Stimulated activated naive B cell treated with anti-CD40 and anti-IgM and Interleukin-4, amounts not matched to agents 10 μg/mL and 1 μg/mL and 100 μg/mL, for 72 hours (primary cell): ENCODE measurements at regions not wholly inside any gene's neighbourhood (a gene's known extent, or its start where the extent isn't known, plus 50 kb on each side); places are given as distances from the start of the nearest gene placed in this dataset.
"Not testable (repeated sequence)": the region's sequence is repeated elsewhere in the genome, so short reads cannot be mapped to it uniquely, and the experiment has no call there.

ENCODE experiments used
- ATAC-seq, 2 donors: fragments of 150-1000 bp; cut with Tn5 transposase; replicated peaks; 2 replicates each; pipeline ENCODE4 v1.10.0; 2021; ENCODE audit warnings: moderate library complexity in 1 of 2
- DNase-seq: peaks from one replicate; pipeline ENCODE4 v3.0.0; 2021
- H3K27ac Mint-ChIP-seq: one replicate; pipeline ENCODE4 v1.8.0; 2022; ENCODE audit warnings: mild to moderate bottlenecking, mixed read lengths
- H3K27me3 Mint-ChIP-seq, 2 donors: one replicate each; pipeline ENCODE4 v1.8.0; 2022; ENCODE audit warnings: mixed read lengths in 2 of 2
- H3K36me3 Mint-ChIP-seq, 2 donors: one replicate each; pipeline ENCODE4 v1.8.0; 2022; ENCODE audit warnings: mixed read lengths in 2 of 2, mild to moderate bottlenecking in 1 of 2
- H3K4me1 Mint-ChIP-seq, 2 donors: one replicate each; pipeline ENCODE4 v1.8.0; 2022; ENCODE audit warnings: mixed read lengths in 2 of 2, mild to moderate bottlenecking in 1 of 2
- H3K4me3 Mint-ChIP-seq, 2 donors: one replicate each; pipeline ENCODE4 v1.8.0; 2022; ENCODE audit warnings: mild to moderate bottlenecking in 2 of 2, mixed read lengths in 2 of 2, moderate library complexity in 1 of 2
- H3K9me3 Mint-ChIP-seq, 2 donors: one replicate each; pipeline ENCODE4 v1.8.0; 2022; ENCODE audit warnings: mixed read lengths in 2 of 2, mild to moderate bottlenecking in 1 of 2

GRCh38 chr6:81071121-81071520, 681.4 kb downstream of the TENT5A start:
- Mint-ChIP-seq H3K9me3 (peaks cover 0 to 2% of the 10 kb centered on the region in 2 donors), H3K27ac (no peak overlapping the region), H3K36me3 (no peaks in the 10 kb centered on the region), H3K4me1 (no peaks in the 10 kb centered on the region), H3K4me3 (no peak overlapping the region), H3K27me3 (no peaks in the 10 kb centered on the region)
- no peak for ATAC-seq
- DNase-seq, result no peak

GRCh38 chr6:81067057-81067456, 685.4 kb downstream of the TENT5A start:
- Mint-ChIP-seq H3K27ac (no peak overlapping the region), H3K9me3 (peaks cover 0 to 2% of the 10 kb centered on the region in 2 donors), H3K27me3 (no peaks in the 10 kb centered on the region), H3K36me3 (no peaks in the 10 kb centered on the region), H3K4me3 (no peak overlapping the region), H3K4me1 (no peaks in the 10 kb centered on the region)
- ATAC-seq (no peak), DNase-seq (no peak)

GRCh38 chr6:81063891-81064290, 688.6 kb downstream of the TENT5A start:
- Mint-ChIP-seq H3K4me3 (no peak overlapping the region), H3K9me3 (peaks cover 2 to 3% of the 10 kb centered on the region in 2 donors)
- no peak for DNase-seq

GRCh38 chr6:81054036-81054435, 698.4 kb downstream of the TENT5A start:
- Mint-ChIP-seq H3K36me3 (no peaks in the 10 kb centered on the region), H3K9me3 (peaks cover 0 to 3% of the 10 kb centered on the region in 2 donors), H3K27ac (no peak overlapping the region), H3K27me3 (no peaks in the 10 kb centered on the region), H3K4me1 (no peaks in the 10 kb centered on the region), H3K4me3 (no peak overlapping the region)
- ATAC-seq (no peak), DNase-seq (no peak)

More at GRCh38 chr6:81063891-81064290, 688.6 kb downstream of the TENT5A start:
- no peaks in the 10 kb centered on the region for H3K4me1 Mint-ChIP-seq
- no peak overlapping the region for H3K27ac Mint-ChIP-seq
- no peaks in the 10 kb centered on the region for H3K27me3 Mint-ChIP-seq
- H3K36me3 Mint-ChIP-seq, result no peaks in the 10 kb centered on the region
- no peak for ATAC-seq

- no peaks in the 10 kb centered on the region for H3K4me1 Mint-ChIP-seq
- H3K9me3 Mint-ChIP-seq, result peaks cover 2 to 4% of the 10 kb centered on the region in 2 donors
- H3K27ac Mint-ChIP-seq, result no peak overlapping the region
- H3K36me3 Mint-ChIP-seq, result no peaks in the 10 kb centered on the region
- no peak for ATAC-seq
- no peaks in the 10 kb centered on the region for H3K27me3 Mint-ChIP-seq
- DNase-seq, result no peak
- no peak overlapping the region for H3K4me3 Mint-ChIP-seq
These were observed 700.5 kb downstream of the TENT5A start for GRCh38 chr6:81051952-81052351.

GRCh38 chr6:81049425-81050042, 702.9 kb downstream of the TENT5A start:
- H3K27ac Mint-ChIP-seq, result no peak overlapping the region
- H3K4me1 Mint-ChIP-seq, result no peaks in the 10 kb centered on the region
- H3K9me3 Mint-ChIP-seq, result peaks cover 2 to 3% of the 10 kb centered on the region in 2 donors
- no peak overlapping the region for H3K4me3 Mint-ChIP-seq
- no peaks in the 10 kb centered on the region for H3K36me3 Mint-ChIP-seq
- H3K27me3 Mint-ChIP-seq, result no peaks in the 10 kb centered on the region
- no peak for DNase-seq
- no peak for ATAC-seq

GRCh38 chr6:81031416-81031815, 721.1 kb downstream of the TENT5A start:
- H3K36me3 Mint-ChIP-seq, result no peaks in the 10 kb centered on the region
- ATAC-seq (no peak), DNase-seq (no peak)
- H3K9me3 Mint-ChIP-seq, result peaks cover 0 to 4% of the 10 kb centered on the region in 2 donors
- H3K27ac Mint-ChIP-seq, result no peak overlapping the region
- H3K4me3 Mint-ChIP-seq, result no peak overlapping the region
- no peaks in the 10 kb centered on the region for H3K4me1 Mint-ChIP-seq
- H3K27me3 Mint-ChIP-seq, result no peaks in the 10 kb centered on the region

- no peaks in the 10 kb centered on the region for H3K4me1 Mint-ChIP-seq
- H3K27ac Mint-ChIP-seq, result no peak overlapping the region
- ATAC-seq (no peak), DNase-seq (no peak)
- peaks cover 4 to 10% of the 10 kb centered on the region in 2 donors for H3K9me3 Mint-ChIP-seq
- H3K4me3 Mint-ChIP-seq, result no peak overlapping the region
- H3K36me3 Mint-ChIP-seq, result no peaks in the 10 kb centered on the region
- H3K27me3 Mint-ChIP-seq, result no peaks in the 10 kb centered on the region
These were observed 726.4 kb downstream of the TENT5A start for GRCh38 chr6:81026041-81026553.

- no peaks in the 10 kb centered on the region for H3K36me3 Mint-ChIP-seq
- no peaks in the 10 kb centered on the region for H3K27me3 Mint-ChIP-seq
- no peak for DNase-seq
- no peaks in the 10 kb centered on the region for H3K4me1 Mint-ChIP-seq
- H3K9me3 Mint-ChIP-seq, result peaks cover 4 to 10% of the 10 kb centered on the region in 2 donors
- no peak overlapping the region for H3K4me3 Mint-ChIP-seq
- ATAC-seq, result no peak
- H3K27ac Mint-ChIP-seq, result no peak overlapping the region
These were observed 728.8 kb downstream of the TENT5A start for GRCh38 chr6:81023709-81024108.

GRCh38 chr6:81023007-81023582, 729.4 kb downstream of the TENT5A start:
- no peak overlapping the region for H3K4me3 Mint-ChIP-seq

GRCh38 chr6:81017586-81017985, 734.9 kb downstream of the TENT5A start:
- H3K9me3 Mint-ChIP-seq, result peaks cover 4 to 11% of the 10 kb centered on the region in 2 donors
- not testable (repeated sequence) for H3K4me3 Mint-ChIP-seq, H3K27me3 Mint-ChIP-seq, ATAC-seq, H3K36me3 Mint-ChIP-seq, DNase-seq, H3K4me1 Mint-ChIP-seq, H3K27ac Mint-ChIP-seq

More at GRCh38 chr6:81023007-81023582, 729.4 kb downstream of the TENT5A start:
- H3K9me3 Mint-ChIP-seq, result peaks cover 4 to 10% of the 10 kb centered on the region in 2 donors
- no peaks in the 10 kb centered on the region for H3K27me3 Mint-ChIP-seq
- no peak for DNase-seq
- ATAC-seq, result no peak
- H3K36me3 Mint-ChIP-seq, result no peaks in the 10 kb centered on the region
- H3K4me1 Mint-ChIP-seq, result no peaks in the 10 kb centered on the region
- no peak overlapping the region for H3K27ac Mint-ChIP-seq

- Mint-ChIP-seq H3K4me1 (no peaks in the 10 kb centered on the region), H3K36me3 (no peaks in the 10 kb centered on the region), H3K4me3 (no peak overlapping the region), H3K27ac (no peak overlapping the region), H3K9me3 (peaks cover 7 to 8% of the 10 kb centered on the region in 2 donors), H3K27me3 (no peaks in the 10 kb centered on the region)
- DNase-seq, result no peak
- ATAC-seq, result no peak
These were observed 748.6 kb downstream of the TENT5A start for GRCh38 chr6:81003894-81004293.

GRCh38 chr6:81003156-81003555, 749.3 kb downstream of the TENT5A start:
- H3K9me3 Mint-ChIP-seq, result peaks cover 7 to 9% of the 10 kb centered on the region in 2 donors
- DNase-seq, result no peak
- H3K4me1 Mint-ChIP-seq, result no peaks in the 10 kb centered on the region
- H3K27me3 Mint-ChIP-seq, result no peaks in the 10 kb centered on the region
- no peaks in the 10 kb centered on the region for H3K36me3 Mint-ChIP-seq
- no peak overlapping the region for H3K4me3 Mint-ChIP-seq
- H3K27ac Mint-ChIP-seq, result no peak overlapping the region
- no peak for ATAC-seq

- Mint-ChIP-seq H3K36me3 (no peaks in the 10 kb centered on the region), H3K27me3 (no peaks in the 10 kb centered on the region), H3K4me1 (no peaks in the 10 kb centered on the region), H3K9me3 (peaks cover 7 to 9% of the 10 kb centered on the region in 2 donors), H3K4me3 (no peak overlapping the region), H3K27ac (no peak overlapping the region)
- no peak for ATAC-seq
- DNase-seq, result no peak
These were observed 750.4 kb downstream of the TENT5A start for GRCh38 chr6:81002126-81002525.

- H3K36me3 Mint-ChIP-seq, result no peaks in the 10 kb centered on the region
- ATAC-seq, result no peak
These were observed 761.2 kb downstream of the TENT5A start for GRCh38 chr6:80991316-80991715.

More at GRCh38 chr6:80991316-80991715, 761.2 kb downstream of the TENT5A start:
- H3K4me3 Mint-ChIP-seq, result no peak overlapping the region
- H3K27me3 Mint-ChIP-seq, result no peaks in the 10 kb centered on the region
- H3K4me1 Mint-ChIP-seq, result no peaks in the 10 kb centered on the region
- no peak overlapping the region for H3K27ac Mint-ChIP-seq
- DNase-seq, result no peak
- H3K9me3 Mint-ChIP-seq, result peaks cover 5 to 9% of the 10 kb centered on the region in 2 donors
